ENCODE measurements at regions not wholly inside any gene's neighbourhood (a gene's known extent, or its start where the extent isn't known, plus 50 kb on each side); places are given as distances from the start of the nearest gene placed in this dataset.
"Not testable (repeated sequence)": the region's sequence is repeated elsewhere in the genome, so short reads cannot be mapped to it uniquely, and the experiment has no call there.

DNA sequence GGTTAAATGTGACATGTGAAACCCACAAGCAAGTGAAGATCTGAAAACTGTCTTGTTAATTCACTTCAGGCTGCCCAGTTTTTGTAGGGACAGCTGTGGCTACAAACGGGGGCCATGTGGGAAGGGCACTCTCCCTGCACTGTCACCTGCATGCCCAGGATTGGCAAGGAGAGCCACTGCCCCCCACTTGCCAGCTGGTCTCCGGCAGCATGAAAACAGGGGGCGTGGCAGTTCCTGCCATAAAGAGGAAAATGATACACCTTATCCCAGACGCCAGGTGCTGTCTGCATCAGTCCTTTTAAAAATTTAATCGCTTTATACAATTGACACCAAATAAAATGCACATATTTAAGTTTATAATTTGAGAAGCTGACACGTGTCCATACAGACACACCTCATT is 309.1 kb downstream of the KLF13 start:
- H4K20me1 ChIP-seq (ENCODE audit: control insufficient read depth, insufficient read depth, low read length, poor library complexity, severe bottlenecking); H3K4me1 ChIP-seq (ENCODE audit: control insufficient read depth in 2 of 2, insufficient read depth in 2 of 2, low read length in 2 of 2); H3K4me1 Mint-ChIP-seq; H3K27ac ChIP-seq (ENCODE audit: low read length in 2 of 2); intact Hi-C loops (cut with micrococcal nuclease); DNase-seq; H3K9ac ChIP-seq (ENCODE audit: low read length); ATAC-seq (ENCODE audit: low read depth); H3K79me2 ChIP-seq (ENCODE audit: control insufficient read depth, insufficient read depth, low read length); H3K4me3 ChIP-seq (ENCODE audit: control extremely low read depth in 1 of 5, extremely low read depth in 1 of 5, insufficient read depth in 1 of 5, low read depth in 2 of 5, low read length in 4 of 5); CTCF ChIA-PET; H3K9me3 Mint-ChIP-seq (ENCODE audit: insufficient read depth); H3K36me3 ChIP-seq (replicated peaks in 1 of 2; ENCODE audit: control extremely low read depth in 1 of 2, control insufficient read depth in 1 of 2, extremely low read depth in 1 of 2, insufficient read depth in 2 of 2, low read length in 1 of 2); H3K4me2 ChIP-seq (replicated peaks; ENCODE audit: low read depth, low read length, poor library complexity, severe bottlenecking); POLR2A ChIA-PET; H3K27me3 ChIP-seq (replicated peaks in 1 of 4; ENCODE audit: control extremely low read depth in 1 of 4, control insufficient read depth in 3 of 4, insufficient read depth in 4 of 4, low read length in 3 of 4); H3K9me3 ChIP-seq (ENCODE audit: control extremely low read depth in 1 of 3, control insufficient read depth in 2 of 3, insufficient read depth in 1 of 3, low read length in 2 of 3); H2AFZ ChIP-seq (ENCODE audit: insufficient read depth, low read depth, low read length, poor library complexity, severe bottlenecking); H3K27ac Mint-ChIP-seq; H3K4me3 Mint-ChIP-seq: not testable (repeated sequence)
- H3K27me3 Mint-ChIP-seq, result peaks cover 21% of the 10 kb centered on the region
- 52% methylated on average over 3 of the region's 6 CpGs for WGBS (ENCODE audit: insufficient coverage)

DNA sequence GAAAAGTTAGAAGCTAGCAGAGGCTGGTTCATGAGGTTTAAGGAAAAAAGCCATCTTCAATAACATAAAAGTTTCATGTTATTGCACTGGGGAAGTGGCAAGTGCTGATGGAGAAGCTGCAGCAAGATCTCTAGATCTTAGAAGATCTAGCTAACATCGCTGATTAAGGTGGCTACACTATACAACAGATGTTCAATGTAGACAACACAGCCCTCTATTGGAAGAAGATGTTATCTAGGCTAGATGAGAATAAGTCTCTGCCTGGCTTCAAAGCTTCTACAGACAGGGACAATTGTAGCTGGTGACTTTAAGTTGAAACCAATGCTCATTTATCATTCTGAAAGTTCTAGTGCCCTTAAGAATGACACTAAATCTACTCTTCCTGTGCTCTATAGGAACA is 310.3 kb downstream of the KLF13 start:
- H3K4me3 Mint-ChIP-seq; H3K27ac ChIP-seq (ENCODE audit: low read length in 2 of 2); H2AFZ ChIP-seq (ENCODE audit: insufficient read depth, low read depth, low read length, poor library complexity, severe bottlenecking); H3K9ac ChIP-seq (ENCODE audit: low read length); H3K4me2 ChIP-seq (replicated peaks; ENCODE audit: low read depth, low read length, poor library complexity, severe bottlenecking); H4K20me1 ChIP-seq (ENCODE audit: control insufficient read depth, insufficient read depth, low read length, poor library complexity, severe bottlenecking); H3K27ac Mint-ChIP-seq; CTCF ChIA-PET; H3K79me2 ChIP-seq (ENCODE audit: control insufficient read depth, insufficient read depth, low read length); H3K9me3 ChIP-seq (ENCODE audit: control extremely low read depth in 1 of 3, control insufficient read depth in 2 of 3, insufficient read depth in 1 of 3, low read length in 2 of 3); ATAC-seq (ENCODE audit: low read depth); POLR2A ChIA-PET; H3K27me3 ChIP-seq (replicated peaks in 1 of 4; ENCODE audit: control extremely low read depth in 1 of 4, control insufficient read depth in 3 of 4, insufficient read depth in 4 of 4, low read length in 3 of 4); H3K36me3 ChIP-seq (replicated peaks in 1 of 2; ENCODE audit: control extremely low read depth in 1 of 2, control insufficient read depth in 1 of 2, extremely low read depth in 1 of 2, insufficient read depth in 2 of 2, low read length in 1 of 2); intact Hi-C loops (cut with micrococcal nuclease); H3K4me1 ChIP-seq (ENCODE audit: control insufficient read depth in 2 of 2, insufficient read depth in 2 of 2, low read length in 2 of 2); DNase-seq; H3K4me3 ChIP-seq (ENCODE audit: control extremely low read depth in 1 of 5, extremely low read depth in 1 of 5, insufficient read depth in 1 of 5, low read depth in 2 of 5, low read length in 4 of 5); H3K4me1 Mint-ChIP-seq; H3K9me3 Mint-ChIP-seq (ENCODE audit: insufficient read depth): not testable (repeated sequence)
- peaks cover 21% of the 10 kb centered on the region for H3K27me3 Mint-ChIP-seq
- WGBS (ENCODE audit: insufficient coverage), result no CpG with 5 or more reads among the region's 1 CpG

DNA sequence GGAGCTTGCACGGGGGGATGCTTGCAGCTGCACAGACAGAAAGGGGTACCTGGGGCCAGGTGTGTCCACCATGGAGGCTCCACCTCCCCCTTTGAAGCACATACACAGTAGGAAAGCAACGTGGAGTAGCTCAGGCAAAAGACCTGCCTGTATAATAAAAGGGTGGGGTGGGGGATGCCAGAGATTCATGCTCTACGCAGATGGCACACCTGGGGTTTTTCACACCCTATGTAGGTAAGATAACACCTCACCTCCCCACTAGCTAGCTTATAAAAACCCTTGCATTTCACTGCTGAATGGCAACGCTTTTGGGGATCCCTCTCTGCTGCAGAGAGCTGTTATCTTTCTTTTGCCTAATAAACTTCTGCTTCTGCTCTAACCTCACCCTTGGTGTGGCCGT is 317.3 kb downstream of the KLF13 start:
- H3K4me2 ChIP-seq (replicated peaks; ENCODE audit: low read depth, low read length, poor library complexity, severe bottlenecking); H3K79me2 ChIP-seq (ENCODE audit: control insufficient read depth, insufficient read depth, low read length); H3K4me3 ChIP-seq (ENCODE audit: control extremely low read depth in 1 of 5, extremely low read depth in 1 of 5, insufficient read depth in 1 of 5, low read depth in 2 of 5, low read length in 4 of 5); ATAC-seq (ENCODE audit: low read depth); H3K4me1 ChIP-seq (ENCODE audit: control insufficient read depth in 2 of 2, insufficient read depth in 2 of 2, low read length in 2 of 2); H3K4me3 Mint-ChIP-seq; H3K9ac ChIP-seq (ENCODE audit: low read length); H3K9me3 Mint-ChIP-seq (ENCODE audit: insufficient read depth); H2AFZ ChIP-seq (ENCODE audit: insufficient read depth, low read depth, low read length, poor library complexity, severe bottlenecking); H4K20me1 ChIP-seq (ENCODE audit: control insufficient read depth, insufficient read depth, low read length, poor library complexity, severe bottlenecking); H3K27ac ChIP-seq (ENCODE audit: low read length in 2 of 2); intact Hi-C loops (cut with micrococcal nuclease); DNase-seq; CTCF ChIA-PET; H3K27ac Mint-ChIP-seq; H3K27me3 ChIP-seq (replicated peaks in 1 of 4; ENCODE audit: control extremely low read depth in 1 of 4, control insufficient read depth in 3 of 4, insufficient read depth in 4 of 4, low read length in 3 of 4); H3K36me3 ChIP-seq (replicated peaks in 1 of 2; ENCODE audit: control extremely low read depth in 1 of 2, control insufficient read depth in 1 of 2, extremely low read depth in 1 of 2, insufficient read depth in 2 of 2, low read length in 1 of 2); H3K4me1 Mint-ChIP-seq; POLR2A ChIA-PET; H3K9me3 ChIP-seq (ENCODE audit: control extremely low read depth in 1 of 3, control insufficient read depth in 2 of 3, insufficient read depth in 1 of 3, low read length in 2 of 3): not testable (repeated sequence)
- peaks cover 20% of the 10 kb centered on the region for H3K27me3 Mint-ChIP-seq
- no CpG with 5 or more reads among the region's 5 CpGs for WGBS (ENCODE audit: insufficient coverage)

DNA sequence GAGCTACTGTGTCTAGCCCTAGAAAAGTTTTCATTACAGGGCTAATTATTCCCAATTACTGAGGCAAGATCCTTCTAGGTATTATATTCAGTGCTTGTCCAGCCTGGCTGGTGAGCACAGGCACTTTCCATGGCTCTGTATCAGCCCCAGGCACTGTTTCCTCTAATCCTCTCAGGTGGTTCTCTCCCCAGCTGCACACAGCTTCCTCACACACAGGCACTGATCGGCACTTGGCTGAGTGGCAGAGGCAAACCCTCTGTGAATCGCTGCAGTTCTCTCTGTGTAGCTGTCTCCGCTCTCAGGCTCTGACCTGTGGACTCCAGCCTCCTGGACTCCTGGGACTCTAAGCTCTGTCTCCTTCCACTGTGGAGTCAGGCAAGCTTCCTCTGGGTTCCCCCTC is 318.1 kb downstream of the KLF13 start:
- H3K79me2 ChIP-seq (ENCODE audit: control insufficient read depth, insufficient read depth, low read length); H3K27me3 ChIP-seq (replicated peaks in 1 of 4; ENCODE audit: control extremely low read depth in 1 of 4, control insufficient read depth in 3 of 4, insufficient read depth in 4 of 4, low read length in 3 of 4); H3K4me2 ChIP-seq (replicated peaks; ENCODE audit: low read depth, low read length, poor library complexity, severe bottlenecking); CTCF ChIA-PET; H3K36me3 ChIP-seq (replicated peaks in 1 of 2; ENCODE audit: control extremely low read depth in 1 of 2, control insufficient read depth in 1 of 2, extremely low read depth in 1 of 2, insufficient read depth in 2 of 2, low read length in 1 of 2); DNase-seq; H3K27ac ChIP-seq (ENCODE audit: low read length in 2 of 2); intact Hi-C loops (cut with micrococcal nuclease); H3K27ac Mint-ChIP-seq; H3K4me3 Mint-ChIP-seq; ATAC-seq (ENCODE audit: low read depth); H3K9me3 Mint-ChIP-seq (ENCODE audit: insufficient read depth); H3K4me3 ChIP-seq (ENCODE audit: control extremely low read depth in 1 of 5, extremely low read depth in 1 of 5, insufficient read depth in 1 of 5, low read depth in 2 of 5, low read length in 4 of 5); POLR2A ChIA-PET; H4K20me1 ChIP-seq (ENCODE audit: control insufficient read depth, insufficient read depth, low read length, poor library complexity, severe bottlenecking); H3K4me1 Mint-ChIP-seq; H2AFZ ChIP-seq (ENCODE audit: insufficient read depth, low read depth, low read length, poor library complexity, severe bottlenecking); H3K9me3 ChIP-seq (ENCODE audit: control extremely low read depth in 1 of 3, control insufficient read depth in 2 of 3, insufficient read depth in 1 of 3, low read length in 2 of 3); H3K9ac ChIP-seq (ENCODE audit: low read length); H3K4me1 ChIP-seq (ENCODE audit: control insufficient read depth in 2 of 2, insufficient read depth in 2 of 2, low read length in 2 of 2): not testable (repeated sequence)
- H3K27me3 Mint-ChIP-seq, result peaks cover 24% of the 10 kb centered on the region
- 60% methylated on average over 3 of the region's 3 CpGs for WGBS (ENCODE audit: insufficient coverage)

Measured in B cell (primary cell).